MG63 (cell line): ENCODE measurements at regions not wholly inside any gene's neighbourhood (a gene's known extent, or its start where the extent isn't known, plus 50 kb on each side); places are given as distances from the start of the nearest gene placed in this dataset.

Source experiments
- DNase-seq: peaks from one replicate; pipeline ENCODE4 v3.0.0-alpha.2; 2020
- H3K27me3 ChIP-seq: fragments of 250-450 bp; sonication (Bioruptor Pico); 2 replicates; pipeline ENCODE4 v1.5.1; 2020; ENCODE audit warnings: mild to moderate bottlenecking, moderate library complexity
- H3K36me3 ChIP-seq: fragments of 250-450 bp; sonication (Bioruptor Pico); 2 replicates; pipeline ENCODE4 v1.5.1; 2020; ENCODE audit warnings: mild to moderate bottlenecking, moderate library complexity
- H3K4me3 ChIP-seq: fragments of 250-450 bp; sonication (Bioruptor Pico); 2 replicates; pipeline ENCODE4 v1.5.1; 2020; ENCODE audit warnings: mild to moderate bottlenecking, moderate library complexity
- H3K9me3 ChIP-seq: fragments of 250-450 bp; sonication (Bioruptor Pico); 2 replicates; pipeline ENCODE4 v1.5.1; 2020; ENCODE audit warnings: mild to moderate bottlenecking, moderate library complexity

DNA sequence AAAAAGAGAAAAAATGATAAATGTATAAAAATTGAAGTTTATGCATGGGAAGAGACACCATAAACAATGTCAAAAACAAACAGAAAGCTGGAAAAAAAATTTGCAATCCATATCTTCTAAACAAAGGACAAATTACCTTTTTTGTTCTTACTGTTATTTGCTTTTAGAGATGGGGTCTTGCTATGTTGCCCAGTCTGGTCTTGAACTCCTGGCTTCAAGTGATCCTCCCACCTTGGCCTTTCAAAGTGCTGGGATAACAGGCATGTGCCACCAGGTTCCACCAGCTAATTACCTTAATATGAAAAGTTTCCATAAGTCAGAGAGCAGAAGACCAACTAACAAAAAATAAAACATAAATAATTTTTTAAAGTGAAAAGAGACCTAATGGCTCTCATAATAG lies 90.0 kb upstream of the SIX3 start:
- peaks cover 37% of the 10 kb centered on the region for H3K27me3 ChIP-seq
- no peak overlapping the region for H3K4me3 ChIP-seq
- no peaks in the 10 kb centered on the region for H3K36me3 ChIP-seq
- no peaks in the 10 kb centered on the region for H3K9me3 ChIP-seq
- DNase-seq, result no peak

DNA sequence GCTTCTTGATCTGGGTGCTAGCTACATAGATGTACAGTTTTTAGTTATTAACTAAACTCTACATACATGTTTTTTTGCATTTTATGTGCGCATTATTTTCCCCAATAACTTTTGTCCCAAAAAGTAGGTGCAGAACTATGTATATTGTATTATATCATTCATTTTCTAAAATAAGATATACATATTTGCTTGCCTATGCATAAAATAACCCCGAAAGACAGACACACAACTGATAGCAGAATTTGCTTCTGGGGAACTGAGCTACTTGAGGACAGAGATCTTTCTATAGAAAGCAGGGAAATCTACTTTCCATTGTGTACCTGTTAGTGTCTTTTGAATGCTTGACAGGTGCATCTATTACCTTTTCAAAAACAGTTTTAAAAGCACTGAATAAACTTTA lies 88.9 kb upstream of the SIX3 start:
- no peak for DNase-seq
- Histone ChIP-seq H3K9me3 (no peaks in the 10 kb centered on the region), H3K27me3 (peaks cover 40% of the 10 kb centered on the region), H3K4me3 (no peak overlapping the region), H3K36me3 (no peaks in the 10 kb centered on the region)

DNA sequence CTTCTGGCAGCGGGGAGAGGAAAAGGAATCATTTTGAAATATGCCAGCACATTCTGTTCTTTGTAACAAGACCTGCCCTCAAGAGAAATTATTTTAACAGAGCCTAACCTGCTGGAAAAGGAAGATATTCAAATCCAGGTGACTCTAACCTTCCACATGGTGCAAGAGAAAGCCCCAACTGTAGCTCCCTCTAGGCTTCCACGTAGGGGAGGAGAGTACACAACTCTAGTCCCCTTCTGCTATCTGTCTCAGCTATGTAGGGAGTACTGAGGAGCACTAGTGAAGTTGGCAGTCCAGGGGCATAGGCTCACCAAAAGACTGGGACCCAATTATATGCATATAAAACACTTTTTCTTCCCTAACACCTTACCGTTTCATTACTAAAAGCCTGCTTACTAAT lies 82.2 kb upstream of the SIX3 start:
- Histone ChIP-seq H3K36me3 (no peaks in the 10 kb centered on the region), H3K9me3 (peaks cover 4% of the 10 kb centered on the region), H3K27me3 (peaks cover 50% of the 10 kb centered on the region), H3K4me3 (no peak overlapping the region)
- DNase-seq, result no peak

- H3K4me3 ChIP-seq, result no peak overlapping the region
Measured at GRCh38 chr2:44866152-44866551, 75.3 kb upstream of the SIX3 start.

DNA sequence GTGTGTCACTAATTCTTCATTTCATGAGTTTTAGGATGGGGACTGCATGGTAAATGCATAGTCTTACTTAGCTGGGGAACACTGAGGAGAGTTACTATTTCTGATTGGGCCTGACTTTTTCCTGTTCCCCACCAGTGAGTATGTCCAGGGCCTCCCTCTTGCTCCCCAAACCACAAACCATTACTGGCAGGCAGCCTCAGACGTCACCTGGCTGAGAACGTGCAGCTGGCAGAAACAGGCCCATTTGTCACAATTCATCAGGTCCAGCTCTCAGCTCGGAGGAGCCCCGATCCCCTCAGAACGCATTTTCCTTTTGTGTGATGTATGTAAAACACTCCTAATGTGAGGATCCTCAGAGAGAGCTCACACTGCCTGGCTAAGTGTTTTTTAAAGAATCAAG lies 71.7 kb upstream of the SIX3 start:
- Histone ChIP-seq H3K9me3 (no peaks in the 10 kb centered on the region), H3K36me3 (no peaks in the 10 kb centered on the region), H3K27me3 (peaks cover 21% of the 10 kb centered on the region), H3K4me3 (no peak overlapping the region)
- DNase-seq, result no peak

More at GRCh38 chr2:44866152-44866551, 75.3 kb upstream of the SIX3 start:
- Histone ChIP-seq H3K36me3 (no peaks in the 10 kb centered on the region), H3K9me3 (no peaks in the 10 kb centered on the region), H3K27me3 (peaks cover 38% of the 10 kb centered on the region)
- no peak for DNase-seq

DNA sequence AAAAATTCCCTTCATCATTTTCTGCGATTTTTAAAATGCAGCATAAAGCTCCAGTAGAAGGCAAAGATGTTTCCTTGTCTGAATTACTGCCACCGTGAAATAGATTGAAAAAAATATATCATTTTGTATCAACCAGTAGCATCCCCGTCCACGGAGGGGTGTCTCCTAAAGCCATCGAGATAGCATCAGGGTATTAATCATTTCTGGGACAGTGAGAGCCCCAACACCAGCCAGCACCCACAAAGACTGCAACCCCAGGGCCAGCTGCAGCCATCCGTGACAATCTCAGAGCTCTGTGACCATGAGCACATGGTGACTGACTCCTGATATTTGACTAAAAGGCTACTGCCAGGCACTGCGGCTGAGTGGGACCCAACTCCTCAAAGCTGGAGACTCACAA lies 64.1 kb upstream of the SIX3 start:
- DNase-seq, result no peak
- H3K36me3 ChIP-seq, result no peaks in the 10 kb centered on the region
- no peak overlapping the region for H3K4me3 ChIP-seq
- H3K27me3 ChIP-seq, result no peaks in the 10 kb centered on the region; the same call in none of the 2 replicates
- peaks cover 9% of the 10 kb centered on the region for H3K9me3 ChIP-seq

- Histone ChIP-seq H3K9me3 (peaks cover 9% of the 10 kb centered on the region), H3K36me3 (no peaks in the 10 kb centered on the region), H3K27me3 (no peaks in the 10 kb centered on the region; the same call in 1 of the 2 replicates), H3K4me3 (no peak overlapping the region)
- DNase-seq, result no peak
Measured at GRCh38 chr2:44879269-44880124, 62.0 kb upstream of the SIX3 start.

- Histone ChIP-seq H3K27me3 (no peaks in the 10 kb centered on the region; the same call in 1 of the 2 replicates), H3K4me3 (no peak overlapping the region), H3K36me3 (no peaks in the 10 kb centered on the region), H3K9me3 (peaks cover 9% of the 10 kb centered on the region)
- no peak for DNase-seq
Measured at GRCh38 chr2:44880125-44880483, 61.4 kb upstream of the SIX3 start.

DNA sequence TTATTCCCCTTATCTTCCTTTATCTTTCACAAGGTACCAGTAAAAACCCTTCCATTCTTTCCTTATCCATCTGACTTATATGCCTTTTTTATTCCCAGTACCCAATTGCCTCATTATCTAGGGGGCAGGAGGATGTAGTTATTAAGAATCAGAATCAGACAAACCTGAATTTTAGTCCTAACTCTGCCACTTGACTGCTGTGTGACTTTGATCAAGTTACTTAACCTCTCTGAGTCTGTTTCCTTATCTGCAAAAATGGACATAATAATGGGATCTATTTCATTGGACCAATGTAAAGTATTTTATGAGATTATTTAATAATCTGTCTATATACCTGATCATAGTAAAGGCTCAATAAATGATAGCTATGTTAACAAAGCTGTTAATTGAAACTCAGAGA lies 59.6 kb upstream of the SIX3 start:
- H3K27me3 ChIP-seq, result no peaks in the 10 kb centered on the region; the same call in 1 of the 2 replicates
- DNase-seq, result no peak
- no peaks in the 10 kb centered on the region for H3K36me3 ChIP-seq

DNA sequence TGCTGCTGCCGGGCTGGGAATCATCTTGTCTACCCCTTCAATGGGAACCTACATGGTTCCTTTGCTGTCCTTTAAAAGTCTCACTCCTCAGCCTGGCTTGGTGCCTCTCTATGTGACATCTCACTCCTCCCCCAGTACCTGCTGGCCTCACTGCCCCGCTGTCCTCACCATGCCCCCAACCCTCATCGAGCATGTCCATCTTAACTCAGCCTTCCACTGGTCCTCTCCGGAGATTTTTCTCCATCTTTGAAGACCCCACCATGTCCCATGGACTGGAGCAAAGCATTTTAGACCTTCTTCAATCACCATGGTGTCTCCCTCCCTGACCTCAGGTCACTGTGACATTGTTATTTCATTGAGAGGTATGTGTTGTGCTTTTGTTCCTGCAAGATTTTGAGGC lies 58.1 kb upstream of the SIX3 start:
- no peak overlapping the region for H3K4me3 ChIP-seq
- no peaks in the 10 kb centered on the region for H3K9me3 ChIP-seq
- no peaks in the 10 kb centered on the region; the same call in 1 of the 2 replicates for H3K27me3 ChIP-seq
- no peak for DNase-seq
- no peaks in the 10 kb centered on the region for H3K36me3 ChIP-seq

More for the DNA sequence above, 59.6 kb upstream of the SIX3 start:
- no peaks in the 10 kb centered on the region for H3K9me3 ChIP-seq
- H3K4me3 ChIP-seq, result no peak overlapping the region

DNA sequence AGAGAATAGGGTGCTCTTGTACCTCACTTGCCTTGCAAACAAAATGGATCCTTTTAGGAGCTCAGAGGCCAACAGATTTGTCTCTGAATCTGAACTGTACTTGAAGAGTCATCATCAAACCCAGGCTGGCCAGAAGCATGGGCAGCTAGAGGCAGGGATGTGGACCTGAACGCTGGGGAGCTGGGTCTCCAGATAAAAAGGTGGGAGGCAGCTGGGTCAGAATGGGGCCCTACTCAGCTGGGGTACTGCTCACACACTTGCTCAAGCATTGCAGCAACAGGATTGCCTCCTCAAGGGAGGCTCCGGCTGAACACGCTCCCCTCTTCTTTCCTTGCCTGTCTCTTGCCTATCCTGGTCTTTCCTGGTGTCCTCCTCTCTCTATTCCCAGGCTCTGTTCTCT lies 57.3 kb upstream of the SIX3 start:
- no peaks in the 10 kb centered on the region for H3K9me3 ChIP-seq
- H3K4me3 ChIP-seq, result no peak overlapping the region
- H3K36me3 ChIP-seq, result no peaks in the 10 kb centered on the region
- no peak for DNase-seq
- H3K27me3 ChIP-seq, result no peaks in the 10 kb centered on the region; the same call in 1 of the 2 replicates

GRCh38 chr2:44884677-44885076 lies 56.8 kb upstream of the SIX3 start:
- no peaks in the 10 kb centered on the region; the same call in 1 of the 2 replicates for H3K27me3 ChIP-seq
- DNase-seq, result no peak

GRCh38 chr2:44886414-44886813 lies 55.1 kb upstream of the SIX3 start:
- Histone ChIP-seq H3K36me3 (no peaks in the 10 kb centered on the region), H3K27me3 (no peaks in the 10 kb centered on the region; the same call in 1 of the 2 replicates), H3K9me3 (0 out of 2 replicates have a peak, but pooled peaks cover 1% of the 10 kb centered on the region), H3K4me3 (no peak overlapping the region)
- peak; percentile 31 for DNase-seq

More at GRCh38 chr2:44884677-44885076, 56.8 kb upstream of the SIX3 start:
- no peaks in the 10 kb centered on the region for H3K9me3 ChIP-seq
- H3K4me3 ChIP-seq, result no peak overlapping the region
- H3K36me3 ChIP-seq, result no peaks in the 10 kb centered on the region

- Histone ChIP-seq H3K4me3 (no peak overlapping the region), H3K9me3 (0 out of 2 replicates have a peak, but pooled peaks cover 4% of the 10 kb centered on the region), H3K36me3 (no peaks in the 10 kb centered on the region), H3K27me3 (no peaks in the 10 kb centered on the region)
- DNase-seq, result no peak
Measured at GRCh38 chr2:44889096-44889495, 52.4 kb upstream of the SIX3 start.
